ENCODE measurements at regions not wholly inside any gene's neighbourhood (a gene's known extent, or its start where the extent isn't known, plus 50 kb on each side); places are given as distances from the start of the nearest gene placed in this dataset.

GRCh38 chr3:99295836-99296235, 342.6 kb upstream of the COL8A1 start:
- TF ChIP-seq CTCF (IDR thresholded peaks at IDR 0.05) = no peak
- TF ChIP-seq EP300 (IDR thresholded peaks at IDR 0.05) = no peak
- no peak for TF ChIP-seq POLR2AphosphoS5 (IDR thresholded peaks at IDR 0.05)

Measured in stomach (tissue), 4 donors.